K562 (cell line): ENCODE measurements at regions not wholly inside any gene's neighbourhood (a gene's known extent, or its start where the extent isn't known, plus 50 kb on each side); places are given as distances from the start of the nearest gene placed in this dataset.

Experiments used
- ATAC-seq: fragments of 200-7000 bp; cut with Tn5 transposase; 3 replicates; pipeline ENCODE4 v1.9.1; 2020; ENCODE audit warnings: moderate library complexity
- BruUV-seq: library from RNA; stranded (reverse); fragments of 400-500 nt; replicated peaks from 2 replicates; lab custom pipeline; 2021; lab: Mats Ljungman, UMichigan
- CTCF ChIA-PET: fragments of 300-600 bp; formaldehyde crosslinking; extraction: SDS; loops from one replicate; lab custom pipeline; 2021; ENCODE audit warnings: low intra/inter-chr PET ratio; lab: Yijun Ruan, JAX
- POLR2A ChIA-PET: fragments of 300-600, 350-650 bp; sonication (Branson Sonifier 250); formaldehyde crosslinking; extraction: SDS; loops from one replicate; lab custom pipeline; 2021; ENCODE audit warnings: antibody characterized with exemption, inconsistent platforms; lab: Yijun Ruan, JAX
- DNase-seq, 4 experiments: peaks; one replicate each; pipeline versions ENCODE4 v3.0.0 to v3.0.0-alpha.2; 2011 to 2018; ENCODE audit warnings: low spot score in 3 of 4, mixed read lengths in 3 of 4; ENCODE audit errors: extremely low read depth in 1 of 4
- FAIRE-seq: peaks from 2 replicates; lab custom pipeline; 2011; peaks lifted over from hg19 to GRCh38; lab: Jason Lieb, UNC
- H2AFZ ChIP-seq: 2 replicates; pipeline ENCODE4 v1.6.0; 2011; ENCODE audit warnings: low read depth, low read length, control low read depth, inconsistent platforms
- H3K27ac ChIP-seq: fragments of 200-600 bp; 3 replicates; pipeline ENCODE4 v1.8.0; 2011; ENCODE audit warnings: low read depth, mild to moderate bottlenecking, control low read depth, inconsistent platforms, low read length, moderate library complexity, mixed read lengths; ENCODE audit errors: extremely low read depth
- H3K27me3 ChIP-seq, 2 experiments: fragments of 300-600 bp in 1 of 2; 2 replicates in 1 of 2; 3 replicates in 1 of 2; pipeline versions ENCODE4 v1.6.0 to v1.8.0; 2011; ENCODE audit warnings: inconsistent platforms in 2 of 2, low read length in 2 of 2, mild to moderate bottlenecking in 1 of 2, mixed read lengths in 1 of 2, moderate library complexity in 1 of 2; ENCODE audit not compliant: control insufficient read depth in 2 of 2, insufficient read depth in 2 of 2
- H3K36me3 ChIP-seq: fragments of 300-600 bp; 3 replicates; pipeline ENCODE4 v1.8.0; 2011; ENCODE audit warnings: mild to moderate bottlenecking, low read length, inconsistent platforms; ENCODE audit not compliant: control insufficient read depth, insufficient read depth
- H3K4me1 ChIP-seq, 2 experiments: fragments of 200-600 bp in 1 of 2; replicated peaks in 1 of 2; 2 replicates in 1 of 2; 3 replicates in 1 of 2; pipeline versions ENCODE4 v1.5.1 to v1.8.0; 2011; ENCODE audit warnings: inconsistent platforms in 2 of 2, low read length in 2 of 2, mild to moderate bottlenecking in 1 of 2, mixed read lengths in 1 of 2, moderate library complexity in 1 of 2; ENCODE audit not compliant: control insufficient read depth in 2 of 2, insufficient read depth in 2 of 2
- H3K4me2 ChIP-seq: 2 replicates; pipeline ENCODE4 v1.6.1; 2011; ENCODE audit warnings: low read length, control low read depth, inconsistent platforms, mixed read lengths; ENCODE audit not compliant: insufficient read depth
- H3K4me3 ChIP-seq: fragments of 200-600 bp; sonication (generic), shearing (Covaris generic); 2 replicates; pipeline ENCODE4 v1.5.1; 2016; ENCODE audit warnings: control low read depth, inconsistent platforms
- H3K79me2 ChIP-seq: fragments of 200-600 bp; 3 replicates; pipeline ENCODE4 v1.8.0; 2011; ENCODE audit warnings: low read length, inconsistent platforms; ENCODE audit not compliant: control insufficient read depth, insufficient read depth
- H3K9ac ChIP-seq, 2 experiments: 2 replicates each; pipeline versions ENCODE4 v1.6.0 to v1.6.1; 2011; ENCODE audit warnings: low read depth in 2 of 2, low read length in 2 of 2, control low read depth in 1 of 2, inconsistent platforms in 1 of 2, mild to moderate bottlenecking in 1 of 2, mixed read lengths in 1 of 2; ENCODE audit not compliant: insufficient read depth in 1 of 2
- H3K9me1 ChIP-seq: one replicate; pipeline ENCODE4 v1.6.0; 2011; ENCODE audit warnings: inconsistent platforms, mild to moderate bottlenecking, low read length, moderate library complexity; ENCODE audit not compliant: control insufficient read depth, insufficient read depth
- H3K9me3 ChIP-seq: replicated peaks from 2 replicates; pipeline ENCODE4 v1.5.1; 2011; ENCODE audit warnings: low read depth, low read length, inconsistent platforms; ENCODE audit not compliant: control insufficient read depth, insufficient read depth
- H4K20me1 ChIP-seq: replicated peaks from 2 replicates; pipeline ENCODE4 v1.6.1; 2011; ENCODE audit warnings: low read length, inconsistent platforms, mixed read lengths; ENCODE audit not compliant: control insufficient read depth, insufficient read depth
- ELF2 ChIP-seq: fragments of 250-450 bp; sonication (Bioruptor Pico); IDR thresholded peaks from 2 replicates; pipeline ENCODE4 v1.5.0; 2021; ENCODE audit warnings: mild to moderate bottlenecking
- HEY1 ChIP-seq: fragments of 250-450 bp; sonication (Bioruptor Pico); IDR thresholded peaks from 2 replicates; pipeline ENCODE4 v1.5.0; 2020; ENCODE audit warnings: mild to moderate bottlenecking, moderate library complexity, borderline replicate concordance
- HOXB6 ChIP-seq: fragments of 250-450 bp; sonication (Bioruptor Pico); IDR thresholded peaks from 2 replicates; pipeline ENCODE4 v1.5.1; 2022; ENCODE audit warnings: mild to moderate bottlenecking, borderline replicate concordance
- NFXL1 ChIP-seq: fragments of 450-650 bp; formaldehyde crosslinking; IDR thresholded peaks from 2 replicates; pipeline ENCODE4 v1.4.0; 2021; ENCODE audit warnings: mild to moderate bottlenecking
- PRMT5 ChIP-seq: sonication (generic); formaldehyde crosslinking; IDR thresholded peaks from 2 replicates; pipeline ENCODE4 v1.5.0; 2020; ENCODE audit warnings: missing genetic modification reagents
- ZNF57 ChIP-seq: fragments of 450-650 bp; formaldehyde crosslinking; IDR thresholded peaks from 2 replicates; pipeline ENCODE4 v1.4.0; 2020; ENCODE audit warnings: mild to moderate bottlenecking, moderate library complexity
- WGBS: fragments of 100-300 bp; shearing (Covaris generic); methylation state at CpG from one replicate; pipeline ENCODE4 v1.1.6; 2016; ENCODE audit warnings: low coverage, mixed read lengths; ENCODE audit not compliant: insufficient coverage; ENCODE audit errors: missing lambda C conversion rate; 5-methylcytosine and 5-hydroxymethylcytosine counted together
- in situ Hi-C: fragments of 300-500 bp; cut with MboI; formaldehyde crosslinking; loops from 4 replicates; pipeline ENCODE4 v1.15.0; 2018; ENCODE audit warnings: inconsistent platforms, mixed read lengths
- intact Hi-C: fragments of 100-400 bp; cut with micrococcal nuclease; formaldehyde crosslinking; loops from 2 replicates; pipeline ENCODE4 v1.14.2; 2022
- TF ChIP-seq, protein P1 (sequence below): fragments of 450-650 bp; IDR thresholded peaks from 2 replicates; pipeline ENCODE4 v1.6.1; 2016; ENCODE audit warnings: borderline replicate concordance
- TF ChIP-seq, protein P2 (sequence below): fragments of 450-650 bp; IDR thresholded peaks from one replicate; pipeline ENCODE4 v1.6.1; 2018; ENCODE audit warnings: mild to moderate bottlenecking, moderate library complexity; ENCODE audit not compliant: partially characterized antibody

GRCh38 chr21:22235866-22236590, 1237.8 kb downstream of the NCAM2 start:
- in situ Hi-C loops (no loop called here), intact Hi-C loops (no loop called here)
- no peak for DNase-seq
- Histone ChIP-seq H3K9me1 (no peaks in the 10 kb centered on the region), H4K20me1 (no peaks in the 10 kb centered on the region), H3K36me3 (peaks cover 12% of the 10 kb centered on the region; the same call in 2 of the 3 replicates), H3K27ac (no peak overlapping the region), H3K27me3 (no peaks in the 10 kb centered on the region), H3K4me2 (no peak overlapping the region), H3K79me2 (no peaks in the 10 kb centered on the region), H2AFZ (no peak overlapping the region)
- ChIA-PET POLR2A (interaction anchor here (0.6 kb wide), 1 partner anchor 974 kb away, joined by 4 read pairs; no protein-coding TSS in a partner anchor), CTCF (no interaction called here)
- ATAC-seq = no peak
- 90% methylated on average over 3 of the region's 4 CpGs for WGBS
- BruUV-seq = no TSS peak
- FAIRE-seq = peak; percentile 6
- TF ChIP-seq, protein P1, sequence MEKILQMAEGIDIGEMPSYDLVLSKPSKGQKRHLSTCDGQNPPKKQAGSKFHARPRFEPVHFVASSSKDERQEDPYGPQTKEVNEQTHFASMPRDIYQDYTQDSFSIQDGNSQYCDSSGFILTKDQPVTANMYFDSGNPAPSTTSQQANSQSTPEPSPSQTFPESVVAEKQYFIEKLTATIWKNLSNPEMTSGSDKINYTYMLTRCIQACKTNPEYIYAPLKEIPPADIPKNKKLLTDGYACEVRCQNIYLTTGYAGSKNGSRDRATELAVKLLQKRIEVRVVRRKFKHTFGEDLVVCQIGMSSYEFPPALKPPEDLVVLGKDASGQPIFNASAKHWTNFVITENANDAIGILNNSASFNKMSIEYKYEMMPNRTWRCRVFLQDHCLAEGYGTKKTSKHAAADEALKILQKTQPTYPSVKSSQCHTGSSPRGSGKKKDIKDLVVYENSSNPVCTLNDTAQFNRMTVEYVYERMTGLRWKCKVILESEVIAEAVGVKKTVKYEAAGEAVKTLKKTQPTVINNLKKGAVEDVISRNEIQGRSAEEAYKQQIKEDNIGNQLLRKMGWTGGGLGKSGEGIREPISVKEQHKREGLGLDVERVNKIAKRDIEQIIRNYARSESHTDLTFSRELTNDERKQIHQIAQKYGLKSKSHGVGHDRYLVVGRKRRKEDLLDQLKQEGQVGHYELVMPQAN = no peak
- TF ChIP-seq, all 486 proteins: peak for 0
- no peak overlapping the region for H3K9ac ChIP-seq
- no peaks in the 10 kb centered on the region for H3K4me1 ChIP-seq
- no peak overlapping the region for H3K4me3 ChIP-seq
- no peaks in the 10 kb centered on the region for H3K9me3 ChIP-seq

DNA sequence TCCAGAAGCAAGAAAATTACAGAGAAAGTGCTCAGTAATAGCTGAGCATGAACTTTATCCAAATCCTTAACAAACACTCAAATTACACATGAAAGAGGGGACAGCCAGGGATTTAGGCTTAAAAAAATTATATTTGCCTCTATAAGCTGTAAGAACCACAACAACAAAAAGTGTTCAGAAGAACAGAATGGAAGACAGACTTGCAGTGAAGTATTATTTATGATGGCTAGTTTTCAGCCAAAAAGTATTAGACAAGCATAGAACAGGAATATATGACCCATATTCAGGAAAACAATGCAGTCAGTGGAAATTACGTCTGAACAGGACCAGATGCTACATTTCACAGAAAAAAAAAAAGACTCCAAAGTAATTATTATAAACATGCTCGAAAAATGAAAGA, 1246.3 kb downstream of the NCAM2 start:
- no peak overlapping the region for H3K9ac ChIP-seq
- 73% methylated on average over 2 of the region's 2 CpGs for WGBS
- H3K27ac ChIP-seq = no peak overlapping the region
- no peaks in the 10 kb centered on the region for H3K4me1 ChIP-seq
- no peaks in the 10 kb centered on the region for H3K9me3 ChIP-seq
- no peak overlapping the region for H2AFZ ChIP-seq
- H3K4me2 ChIP-seq = no peak overlapping the region
- no peak overlapping the region for H3K4me3 ChIP-seq
- CTCF ChIA-PET = no interaction called here
- no peaks in the 10 kb centered on the region for H4K20me1 ChIP-seq
- POLR2A ChIA-PET = no interaction called here
- no peak for FAIRE-seq
- H3K36me3 ChIP-seq = no peaks in the 10 kb centered on the region; the same call in 2 of the 3 replicates
- no peak for TF ChIP-seq ZNF57 (CRISPR knock-in tag)
- TF ChIP-seq, protein P1 = no peak
- no peak for TF ChIP-seq HEY1 (CRISPR knock-in tag)
- TF ChIP-seq, protein P2, sequence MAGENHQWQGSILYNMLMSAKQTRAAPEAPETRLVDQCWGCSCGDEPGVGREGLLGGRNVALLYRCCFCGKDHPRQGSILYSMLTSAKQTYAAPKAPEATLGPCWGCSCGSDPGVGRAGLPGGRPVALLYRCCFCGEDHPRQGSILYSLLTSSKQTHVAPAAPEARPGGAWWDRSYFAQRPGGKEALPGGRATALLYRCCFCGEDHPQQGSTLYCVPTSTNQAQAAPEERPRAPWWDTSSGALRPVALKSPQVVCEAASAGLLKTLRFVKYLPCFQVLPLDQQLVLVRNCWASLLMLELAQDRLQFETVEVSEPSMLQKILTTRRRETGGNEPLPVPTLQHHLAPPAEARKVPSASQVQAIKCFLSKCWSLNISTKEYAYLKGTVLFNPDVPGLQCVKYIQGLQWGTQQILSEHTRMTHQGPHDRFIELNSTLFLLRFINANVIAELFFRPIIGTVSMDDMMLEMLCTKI = no peak
- TF ChIP-seq NFXL1 = no peak
- no peak for TF ChIP-seq ELF2 (CRISPR knock-in tag)
- no peak for TF ChIP-seq PRMT5 (CRISPR knock-in tag)
- no peak for TF ChIP-seq HOXB6 (CRISPR knock-in tag)
- TF ChIP-seq, all 486 proteins: peak for 0
- DNase-seq (no peak), ATAC-seq (no peak)
- in situ Hi-C loops = no loop called here
- Histone ChIP-seq H3K79me2 (no peaks in the 10 kb centered on the region), H3K27me3 (no peaks in the 10 kb centered on the region), H3K9me1 (no peaks in the 10 kb centered on the region)
- intact Hi-C loops = no loop called here
- BruUV-seq = no TSS peak
